OCI-LY1 (cell line): ENCODE measurements at regions not wholly inside any gene's neighbourhood (a gene's known extent, or its start where the extent isn't known, plus 50 kb on each side); places are given as distances from the start of the nearest gene placed in this dataset.

Source experiments
- H2AFZ ChIP-seq: fragments of 200-600 bp; sonication (generic), shearing (Covaris generic); 2 replicates; pipeline ENCODE4 v1.6.0; 2014; ENCODE audit warnings: antibody characterized with exemption, mild to moderate bottlenecking, low read length
- H3F3A ChIP-seq: fragments of 200-600 bp; sonication (generic), shearing (Covaris generic); 2 replicates; pipeline ENCODE4 v1.6.0; 2014; ENCODE audit warnings: mild to moderate bottlenecking, antibody characterized with exemption, low read length, moderate library complexity; ENCODE audit not compliant: insufficient read depth
- H3K27ac ChIP-seq: fragments of 200-600 bp; sonication (generic); 2 replicates; pipeline ENCODE4 v1.5.1; 2014; ENCODE audit warnings: low read length, mixed run types, mild to moderate bottlenecking, low read depth; ENCODE audit not compliant: poor library complexity, severe bottlenecking
- H3K27me3 ChIP-seq: fragments of 200-600 bp; sonication (generic); 2 replicates; pipeline ENCODE4 v1.6.0; 2014; ENCODE audit warnings: antibody characterized with exemption, mild to moderate bottlenecking, low read length, moderate library complexity; ENCODE audit not compliant: insufficient read depth
- H3K36me3 ChIP-seq: fragments of 200-600 bp; sonication (generic); 2 replicates; pipeline ENCODE4 v1.6.1; 2014; ENCODE audit warnings: mild to moderate bottlenecking, antibody characterized with exemption, low read length, moderate library complexity, mixed read lengths; ENCODE audit not compliant: insufficient read depth
- H3K4me1 ChIP-seq: fragments of 200-600 bp; sonication (generic); 2 replicates; pipeline ENCODE4 v1.5.1; 2014; ENCODE audit warnings: mild to moderate bottlenecking, low read length, moderate library complexity; ENCODE audit not compliant: insufficient read depth, severe bottlenecking
- H3K4me2 ChIP-seq: fragments of 200-600 bp; sonication (generic), shearing (Covaris generic); 2 replicates; pipeline ENCODE4 v1.6.1; 2014; ENCODE audit warnings: low read length
- H3K4me3 ChIP-seq: fragments of 200-600 bp; sonication (generic); 2 replicates; pipeline ENCODE4 v1.5.1; 2014; ENCODE audit warnings: low read length, low read depth, mild to moderate bottlenecking, mixed read lengths; ENCODE audit not compliant: poor library complexity, severe bottlenecking
- H3K79me2 ChIP-seq: fragments of 200-600 bp; shearing (Covaris generic); 2 replicates; pipeline ENCODE4 v1.6.1; 2016; ENCODE audit warnings: mixed run types, low read length, mixed read lengths; ENCODE audit not compliant: insufficient read depth
- H3K9ac ChIP-seq: fragments of 200-600 bp; sonication (generic), shearing (Covaris generic); 2 replicates; pipeline ENCODE4 v1.6.1; 2014; ENCODE audit warnings: mild to moderate bottlenecking, low read length, mixed read lengths
- H3K9me2 ChIP-seq: fragments of 200-600 bp; sonication (generic), shearing (Covaris generic); 2 replicates; pipeline ENCODE4 v1.6.1; 2014; ENCODE audit warnings: low read depth, mild to moderate bottlenecking, low read length, mixed read lengths
- H3K9me3 ChIP-seq: fragments of 200-600 bp; shearing (Covaris generic); 2 replicates; pipeline ENCODE4 v1.6.1; 2014; ENCODE audit warnings: low read length, mixed read lengths
- H4K20me1 ChIP-seq: fragments of 200-600 bp; sonication (generic), shearing (Covaris generic); 2 replicates; pipeline ENCODE4 v1.6.0; 2016; ENCODE audit warnings: mild to moderate bottlenecking, low read length; ENCODE audit not compliant: insufficient read depth
- EZH2 ChIP-seq: fragments of 200-600 bp; sonication (generic), shearing (Covaris generic); IDR thresholded peaks from 2 replicates; pipeline ENCODE4 v1.8.0; 2017; ENCODE audit warnings: borderline replicate concordance, mixed run types, mild to moderate bottlenecking, antibody characterized with exemption, low read length, moderate library complexity, mixed read lengths
- TF ChIP-seq, protein P1 (sequence below): fragments of 200-600 bp; sonication (generic), shearing (Covaris generic); IDR thresholded peaks from 2 replicates; pipeline ENCODE4 v1.5.1; 2017; ENCODE audit warnings: mild to moderate bottlenecking, antibody characterized with exemption, low read length, moderate library complexity, mixed read lengths

DNA sequence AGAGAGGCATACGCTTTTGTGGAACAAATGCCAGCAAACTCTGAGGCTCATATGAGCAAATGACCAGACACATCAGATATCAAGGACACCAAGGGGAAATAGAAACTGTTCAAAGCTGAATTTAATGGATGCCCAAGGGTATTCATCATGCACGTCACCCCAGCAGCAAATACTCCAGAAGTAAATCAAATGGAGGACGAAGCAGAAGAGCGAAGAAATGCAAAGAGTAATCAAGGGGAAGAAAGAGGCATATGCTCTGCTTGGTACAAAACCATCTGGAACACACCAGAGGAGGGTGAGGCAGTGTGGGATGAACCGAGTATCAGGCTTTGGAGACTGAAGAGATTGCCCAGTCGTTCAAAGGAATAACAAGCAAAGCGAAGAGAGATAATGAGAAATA, 232.6 kb upstream of the EGLN3 start:
- Histone ChIP-seq H3K9me2 (no peaks in the 10 kb centered on the region), H3K9me3 (no peaks in the 10 kb centered on the region), H3K36me3 (no peaks in the 10 kb centered on the region), H3K79me2 (no peaks in the 10 kb centered on the region), H3K27ac (no peak overlapping the region), H3K4me3 (no peak overlapping the region), H3K4me1 (no peaks in the 10 kb centered on the region), H3K4me2 (no peak overlapping the region), H3F3A (no peaks in the 10 kb centered on the region), H2AFZ (no peak overlapping the region), H3K9ac (no peak overlapping the region), H3K27me3 (no peaks in the 10 kb centered on the region), H4K20me1 (no peaks in the 10 kb centered on the region)
- TF ChIP-seq, protein P1, sequence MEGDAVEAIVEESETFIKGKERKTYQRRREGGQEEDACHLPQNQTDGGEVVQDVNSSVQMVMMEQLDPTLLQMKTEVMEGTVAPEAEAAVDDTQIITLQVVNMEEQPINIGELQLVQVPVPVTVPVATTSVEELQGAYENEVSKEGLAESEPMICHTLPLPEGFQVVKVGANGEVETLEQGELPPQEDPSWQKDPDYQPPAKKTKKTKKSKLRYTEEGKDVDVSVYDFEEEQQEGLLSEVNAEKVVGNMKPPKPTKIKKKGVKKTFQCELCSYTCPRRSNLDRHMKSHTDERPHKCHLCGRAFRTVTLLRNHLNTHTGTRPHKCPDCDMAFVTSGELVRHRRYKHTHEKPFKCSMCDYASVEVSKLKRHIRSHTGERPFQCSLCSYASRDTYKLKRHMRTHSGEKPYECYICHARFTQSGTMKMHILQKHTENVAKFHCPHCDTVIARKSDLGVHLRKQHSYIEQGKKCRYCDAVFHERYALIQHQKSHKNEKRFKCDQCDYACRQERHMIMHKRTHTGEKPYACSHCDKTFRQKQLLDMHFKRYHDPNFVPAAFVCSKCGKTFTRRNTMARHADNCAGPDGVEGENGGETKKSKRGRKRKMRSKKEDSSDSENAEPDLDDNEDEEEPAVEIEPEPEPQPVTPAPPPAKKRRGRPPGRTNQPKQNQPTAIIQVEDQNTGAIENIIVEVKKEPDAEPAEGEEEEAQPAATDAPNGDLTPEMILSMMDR, result no peak
- no peak for TF ChIP-seq EZH2

DNA sequence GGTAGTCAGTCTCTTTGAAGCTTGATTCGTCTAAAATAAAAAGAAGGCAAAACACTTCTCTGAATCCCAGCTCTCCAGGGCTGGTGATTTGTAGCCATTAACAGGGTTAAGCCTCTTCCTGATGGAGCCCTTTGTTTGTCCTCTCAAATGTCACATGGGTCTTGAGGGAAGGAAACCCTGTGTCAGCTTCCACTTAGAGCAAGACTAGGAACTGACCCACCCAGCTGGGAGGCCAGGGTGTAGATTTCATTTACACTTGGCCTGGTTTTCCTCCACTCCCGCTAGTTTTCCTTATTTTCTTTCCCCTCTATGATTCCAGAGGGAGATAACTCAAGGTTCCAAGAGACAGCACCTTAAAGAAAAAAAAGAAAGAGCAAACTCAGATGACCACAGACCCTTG, 230.5 kb upstream of the EGLN3 start:
- Histone ChIP-seq H2AFZ (no peak overlapping the region), H4K20me1 (no peaks in the 10 kb centered on the region)
- no peak for TF ChIP-seq EZH2
- TF ChIP-seq, protein P1, result no peak

DNA sequence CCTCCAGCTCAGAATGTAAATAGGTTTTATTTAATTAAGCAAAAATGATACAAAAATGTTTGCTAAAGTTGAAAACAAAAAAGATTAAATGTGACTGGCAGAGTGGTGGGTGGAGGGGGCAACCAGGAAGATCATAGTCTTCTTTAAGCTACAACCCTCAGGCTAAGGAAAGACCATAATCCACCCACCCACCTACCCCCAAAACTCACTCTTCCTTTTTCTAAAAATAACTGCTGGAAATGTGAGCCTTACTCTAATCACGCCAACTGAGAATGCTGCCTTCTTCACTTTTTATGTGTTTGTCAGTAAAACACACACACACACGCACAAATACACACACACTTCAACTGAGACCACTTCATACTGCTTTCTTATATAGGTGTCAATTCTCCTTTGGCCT, 230.0 kb upstream of the EGLN3 start:
- no peaks in the 10 kb centered on the region for H3K27me3 ChIP-seq
- no peaks in the 10 kb centered on the region for H3F3A ChIP-seq
- H2AFZ ChIP-seq, result no peak overlapping the region
- no peaks in the 10 kb centered on the region for H3K36me3 ChIP-seq
- H3K4me2 ChIP-seq, result no peak overlapping the region
- TF ChIP-seq, protein P1, result no peak
- no peak for TF ChIP-seq EZH2
- H4K20me1 ChIP-seq, result no peaks in the 10 kb centered on the region
- H3K9me3 ChIP-seq, result no peaks in the 10 kb centered on the region
- no peak overlapping the region for H3K9ac ChIP-seq
- H3K9me2 ChIP-seq, result no peaks in the 10 kb centered on the region
- H3K79me2 ChIP-seq, result no peaks in the 10 kb centered on the region
- no peak overlapping the region for H3K27ac ChIP-seq
- H3K4me3 ChIP-seq, result no peak overlapping the region
- H3K4me1 ChIP-seq, result no peaks in the 10 kb centered on the region

More for the DNA sequence above, 230.5 kb upstream of the EGLN3 start:
- H3K4me3 ChIP-seq, result no peak overlapping the region
- no peaks in the 10 kb centered on the region for H3K9me2 ChIP-seq
- no peaks in the 10 kb centered on the region for H3K36me3 ChIP-seq
- H3K4me2 ChIP-seq, result no peak overlapping the region
- H3K27ac ChIP-seq, result no peak overlapping the region
- no peaks in the 10 kb centered on the region for H3K9me3 ChIP-seq
- H3K9ac ChIP-seq, result no peak overlapping the region
- no peaks in the 10 kb centered on the region for H3K4me1 ChIP-seq
- H3K79me2 ChIP-seq, result no peaks in the 10 kb centered on the region
- no peaks in the 10 kb centered on the region for H3K27me3 ChIP-seq
- H3F3A ChIP-seq, result no peaks in the 10 kb centered on the region
